ENCODE measurements at regions not wholly inside any gene's neighbourhood (a gene's known extent, or its start where the extent isn't known, plus 50 kb on each side); places are given as distances from the start of the nearest gene placed in this dataset.
"Not testable (repeated sequence)": the region's sequence is repeated elsewhere in the genome, so short reads cannot be mapped to it uniquely, and the experiment has no call there.

DNA sequence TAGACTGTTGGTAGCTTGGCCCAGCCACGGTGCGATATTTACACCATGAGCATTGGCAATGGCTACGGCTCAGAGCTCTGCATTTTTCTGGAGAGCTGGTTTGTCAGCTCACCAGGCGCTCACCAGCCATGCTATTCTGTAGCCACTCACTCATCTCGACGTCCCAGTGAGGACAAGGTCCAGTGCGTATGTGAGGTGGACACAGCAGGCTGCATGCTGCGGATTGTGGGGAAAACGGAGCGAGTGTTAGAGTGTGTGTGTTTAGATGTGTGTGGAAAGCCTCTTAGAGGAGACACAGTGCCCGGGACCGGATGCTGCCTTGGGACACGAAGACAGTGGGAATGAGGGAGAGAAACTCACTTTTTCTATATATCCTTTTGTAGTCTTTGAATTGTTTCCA, 103.7 kb downstream of the PLXNA1 start:
- H3K27me3 Mint-ChIP-seq = peaks cover 30% of the 10 kb centered on the region
- H2AFZ ChIP-seq (ENCODE audit: insufficient read depth, low read depth, low read length, poor library complexity, severe bottlenecking); H3K9me3 Mint-ChIP-seq (ENCODE audit: insufficient read depth); H4K20me1 ChIP-seq (ENCODE audit: control insufficient read depth, insufficient read depth, low read length, poor library complexity, severe bottlenecking); H3K27ac ChIP-seq (ENCODE audit: low read length in 2 of 2); ATAC-seq (ENCODE audit: low read depth); H3K9me3 ChIP-seq (ENCODE audit: control extremely low read depth in 1 of 3, control insufficient read depth in 2 of 3, insufficient read depth in 1 of 3, low read length in 2 of 3); H3K4me2 ChIP-seq (replicated peaks; ENCODE audit: low read depth, low read length, poor library complexity, severe bottlenecking); H3K36me3 ChIP-seq (replicated peaks in 1 of 2; ENCODE audit: control extremely low read depth in 1 of 2, control insufficient read depth in 1 of 2, extremely low read depth in 1 of 2, insufficient read depth in 2 of 2, low read length in 1 of 2); DNase-seq; H3K27ac Mint-ChIP-seq; H3K4me3 ChIP-seq (ENCODE audit: control extremely low read depth in 1 of 5, extremely low read depth in 1 of 5, insufficient read depth in 1 of 5, low read depth in 2 of 5, low read length in 4 of 5); H3K9ac ChIP-seq (ENCODE audit: low read length); intact Hi-C loops (cut with micrococcal nuclease); H3K4me1 Mint-ChIP-seq; H3K4me1 ChIP-seq (ENCODE audit: control insufficient read depth in 2 of 2, insufficient read depth in 2 of 2, low read length in 2 of 2); H3K4me3 Mint-ChIP-seq; POLR2A ChIA-PET; CTCF ChIA-PET; H3K79me2 ChIP-seq (ENCODE audit: control insufficient read depth, insufficient read depth, low read length); H3K27me3 ChIP-seq (replicated peaks in 1 of 4; ENCODE audit: control extremely low read depth in 1 of 4, control insufficient read depth in 3 of 4, insufficient read depth in 4 of 4, low read length in 3 of 4): not testable (repeated sequence)
- WGBS (ENCODE audit: insufficient coverage) = 96% methylated on average over 10 of the region's 13 CpGs

DNA sequence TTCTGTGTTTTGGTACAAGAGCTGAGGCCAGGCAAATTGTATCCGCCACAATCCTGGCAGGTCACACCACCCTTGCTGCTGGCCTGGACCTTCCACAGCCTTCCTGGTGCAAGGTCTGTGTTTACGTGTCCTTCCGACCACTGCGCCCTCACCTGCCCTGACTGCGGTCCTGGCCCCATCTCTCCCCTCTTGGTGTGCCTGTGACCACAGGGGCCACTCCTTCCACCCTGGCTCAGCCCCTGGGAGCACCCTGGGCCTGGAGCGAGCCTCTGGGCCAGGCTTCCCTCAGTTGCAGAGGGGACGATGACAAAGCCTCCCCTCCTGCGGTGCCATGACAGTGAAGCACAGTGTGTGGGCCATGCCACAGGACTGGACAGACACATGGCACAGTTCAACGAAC, 104.5 kb downstream of the PLXNA1 start:
- H3K4me1 Mint-ChIP-seq = no peaks in the 10 kb centered on the region
- H3K9me3 Mint-ChIP-seq (ENCODE audit: insufficient read depth) = no peaks in the 10 kb centered on the region
- no peaks in the 10 kb centered on the region for H3K79me2 ChIP-seq (ENCODE audit: control insufficient read depth, insufficient read depth, low read length)
- no peak overlapping the region for H3K4me3 ChIP-seq (ENCODE audit: control extremely low read depth in 1 of 5, extremely low read depth in 1 of 5, insufficient read depth in 1 of 5, low read depth in 2 of 5, low read length in 4 of 5)
- ATAC-seq (ENCODE audit: low read depth) = no peak
- H3K27me3 Mint-ChIP-seq = peaks cover 30% of the 10 kb centered on the region
- peaks cover 0 to 9% (median 0%) of the 10 kb centered on the region in 4 experiments for H3K27me3 ChIP-seq (replicated peaks in 1 of 4; ENCODE audit: control extremely low read depth in 1 of 4, control insufficient read depth in 3 of 4, insufficient read depth in 4 of 4, low read length in 3 of 4)
- no peak overlapping the region for H2AFZ ChIP-seq (ENCODE audit: insufficient read depth, low read depth, low read length, poor library complexity, severe bottlenecking)
- CTCF ChIA-PET = no interaction called here
- H3K9ac ChIP-seq (ENCODE audit: low read length) = no peak overlapping the region
- no peak overlapping the region for H3K27ac ChIP-seq (ENCODE audit: low read length in 2 of 2)
- no peak for TF ChIP-seq EZH2 (IDR thresholded peaks at IDR 0.05; ENCODE audit: borderline replicate concordance, insufficient read depth, low read depth, low read length, poor library complexity, severe bottlenecking)
- no peak overlapping the region for H3K4me3 Mint-ChIP-seq
- peaks cover 0 to 3% (median 0%) of the 10 kb centered on the region in 3 donors for H3K9me3 ChIP-seq (ENCODE audit: control extremely low read depth in 1 of 3, control insufficient read depth in 2 of 3, insufficient read depth in 1 of 3, low read length in 2 of 3)
- intact Hi-C loops (cut with micrococcal nuclease) = no loop called here
- H3K4me2 ChIP-seq (replicated peaks; ENCODE audit: low read depth, low read length, poor library complexity, severe bottlenecking) = no peak overlapping the region
- 87% methylated on average over 9 of the region's 9 CpGs for WGBS (ENCODE audit: insufficient coverage)
- H3K4me1 ChIP-seq (ENCODE audit: control insufficient read depth in 2 of 2, insufficient read depth in 2 of 2, low read length in 2 of 2) = no peaks in the 10 kb centered on the region
- H4K20me1 ChIP-seq (ENCODE audit: control insufficient read depth, insufficient read depth, low read length, poor library complexity, severe bottlenecking) = no peaks in the 10 kb centered on the region
- no peak overlapping the region for H3K27ac Mint-ChIP-seq
- POLR2A ChIA-PET = no interaction called here
- H3K36me3 ChIP-seq (replicated peaks in 1 of 2; ENCODE audit: control extremely low read depth in 1 of 2, control insufficient read depth in 1 of 2, extremely low read depth in 1 of 2, insufficient read depth in 2 of 2, low read length in 1 of 2) = no peaks in the 10 kb centered on the region
- no peak for DNase-seq
